ENCODE measurements at regions not wholly inside any gene's neighbourhood (a gene's known extent, or its start where the extent isn't known, plus 50 kb on each side); places are given as distances from the start of the nearest gene placed in this dataset.

DNA sequence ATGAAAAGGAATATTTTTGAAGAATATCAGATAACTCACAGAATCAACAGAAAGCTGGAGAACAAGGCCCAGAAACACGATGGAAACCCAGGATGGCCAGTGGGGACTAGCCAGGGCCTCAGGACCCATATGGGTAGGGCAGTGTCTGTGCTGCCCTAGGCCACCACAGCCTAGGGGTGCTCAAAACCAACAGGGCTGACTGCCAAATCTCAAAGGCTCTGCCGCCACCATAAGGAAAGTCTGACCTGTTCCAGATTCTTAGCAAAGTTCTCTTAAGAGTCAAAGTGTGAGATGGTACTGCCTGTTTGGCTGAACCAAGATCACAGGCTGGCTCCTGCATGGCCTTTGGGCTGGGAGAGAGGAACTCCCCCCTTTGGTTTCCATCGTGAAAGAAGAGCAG is 164.7 kb upstream of the CTTNBP2NL start:
- H3K27me3 ChIP-seq (ENCODE audit: control insufficient read depth, insufficient read depth, low read length), result no peaks in the 10 kb centered on the region
- no peak for DNase-seq (ENCODE audit: low read depth)
- ChIA-PET CTCF (no interaction called here), POLR2A (no interaction called here)
- TF ChIP-seq, protein P1, sequence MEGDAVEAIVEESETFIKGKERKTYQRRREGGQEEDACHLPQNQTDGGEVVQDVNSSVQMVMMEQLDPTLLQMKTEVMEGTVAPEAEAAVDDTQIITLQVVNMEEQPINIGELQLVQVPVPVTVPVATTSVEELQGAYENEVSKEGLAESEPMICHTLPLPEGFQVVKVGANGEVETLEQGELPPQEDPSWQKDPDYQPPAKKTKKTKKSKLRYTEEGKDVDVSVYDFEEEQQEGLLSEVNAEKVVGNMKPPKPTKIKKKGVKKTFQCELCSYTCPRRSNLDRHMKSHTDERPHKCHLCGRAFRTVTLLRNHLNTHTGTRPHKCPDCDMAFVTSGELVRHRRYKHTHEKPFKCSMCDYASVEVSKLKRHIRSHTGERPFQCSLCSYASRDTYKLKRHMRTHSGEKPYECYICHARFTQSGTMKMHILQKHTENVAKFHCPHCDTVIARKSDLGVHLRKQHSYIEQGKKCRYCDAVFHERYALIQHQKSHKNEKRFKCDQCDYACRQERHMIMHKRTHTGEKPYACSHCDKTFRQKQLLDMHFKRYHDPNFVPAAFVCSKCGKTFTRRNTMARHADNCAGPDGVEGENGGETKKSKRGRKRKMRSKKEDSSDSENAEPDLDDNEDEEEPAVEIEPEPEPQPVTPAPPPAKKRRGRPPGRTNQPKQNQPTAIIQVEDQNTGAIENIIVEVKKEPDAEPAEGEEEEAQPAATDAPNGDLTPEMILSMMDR (IDR thresholded peaks at IDR 0.05; ENCODE audit: insufficient read depth, low read depth, low read length), result no peak
- H3K36me3 ChIP-seq (ENCODE audit: control insufficient read depth, insufficient read depth, low read length), result no peaks in the 10 kb centered on the region
- H3K4me3 ChIP-seq (ENCODE audit: low read depth, low read length), result no peak overlapping the region

DNA sequence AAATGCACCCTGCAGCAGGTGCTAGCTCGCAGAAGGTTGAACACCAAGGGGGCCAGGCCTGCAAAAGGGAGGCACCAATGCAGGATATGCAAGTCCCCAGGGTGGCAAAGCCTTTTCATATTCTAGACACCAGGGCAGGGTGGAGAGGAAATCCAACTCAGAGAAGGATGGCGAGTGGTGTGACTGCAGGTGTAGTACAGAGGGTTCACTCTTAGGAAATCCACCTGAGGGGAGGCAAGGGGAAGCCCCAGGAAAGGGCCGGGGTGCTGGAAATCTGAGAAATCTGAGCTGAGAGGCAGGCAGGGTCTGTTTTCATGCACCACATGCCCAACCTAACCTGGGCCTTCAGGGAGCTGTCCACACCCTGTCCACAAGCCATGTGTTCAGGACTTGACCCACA is 163.2 kb upstream of the CTTNBP2NL start:
- Histone ChIP-seq H3K36me3 (ENCODE audit: control insufficient read depth, insufficient read depth, low read length) (no peaks in the 10 kb centered on the region), H3K27me3 (ENCODE audit: control insufficient read depth, insufficient read depth, low read length) (no peaks in the 10 kb centered on the region), H3K4me3 (ENCODE audit: low read depth, low read length) (no peak overlapping the region)
- TF ChIP-seq, protein P1 (IDR thresholded peaks at IDR 0.05; ENCODE audit: insufficient read depth, low read depth, low read length), result no peak
- DNase-seq (ENCODE audit: low read depth), result no peak
- ChIA-PET CTCF (no interaction called here), POLR2A (no interaction called here)

DNA sequence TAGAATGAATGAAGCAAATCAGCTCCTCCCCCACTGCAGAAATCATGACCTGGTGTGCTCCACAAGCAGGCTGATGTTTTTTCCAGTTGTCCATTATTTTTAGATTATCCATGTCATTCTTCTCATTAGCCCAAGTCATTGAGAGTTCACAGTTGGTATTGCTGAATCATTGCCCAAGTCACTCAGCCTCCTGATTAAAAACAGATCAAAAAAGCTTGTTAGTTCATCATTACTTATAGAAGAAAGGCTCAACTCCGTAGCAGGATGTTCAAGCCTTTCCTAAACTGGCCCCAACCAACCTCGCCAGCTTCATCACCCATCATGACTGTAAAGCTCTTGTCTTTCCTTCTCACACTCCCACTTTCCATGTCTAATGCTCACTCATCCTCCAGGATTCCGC is 161.3 kb upstream of the CTTNBP2NL start:
- ChIA-PET POLR2A (no interaction called here), CTCF (no interaction called here)
- H3K4me3 ChIP-seq (ENCODE audit: low read depth, low read length), result no peak overlapping the region
- DNase-seq (ENCODE audit: low read depth), result no peak
- H3K36me3 ChIP-seq (ENCODE audit: control insufficient read depth, insufficient read depth, low read length), result no peaks in the 10 kb centered on the region
- no peaks in the 10 kb centered on the region for H3K27me3 ChIP-seq (ENCODE audit: control insufficient read depth, insufficient read depth, low read length)
- TF ChIP-seq, protein P1 (IDR thresholded peaks at IDR 0.05; ENCODE audit: insufficient read depth, low read depth, low read length), result no peak

DNA sequence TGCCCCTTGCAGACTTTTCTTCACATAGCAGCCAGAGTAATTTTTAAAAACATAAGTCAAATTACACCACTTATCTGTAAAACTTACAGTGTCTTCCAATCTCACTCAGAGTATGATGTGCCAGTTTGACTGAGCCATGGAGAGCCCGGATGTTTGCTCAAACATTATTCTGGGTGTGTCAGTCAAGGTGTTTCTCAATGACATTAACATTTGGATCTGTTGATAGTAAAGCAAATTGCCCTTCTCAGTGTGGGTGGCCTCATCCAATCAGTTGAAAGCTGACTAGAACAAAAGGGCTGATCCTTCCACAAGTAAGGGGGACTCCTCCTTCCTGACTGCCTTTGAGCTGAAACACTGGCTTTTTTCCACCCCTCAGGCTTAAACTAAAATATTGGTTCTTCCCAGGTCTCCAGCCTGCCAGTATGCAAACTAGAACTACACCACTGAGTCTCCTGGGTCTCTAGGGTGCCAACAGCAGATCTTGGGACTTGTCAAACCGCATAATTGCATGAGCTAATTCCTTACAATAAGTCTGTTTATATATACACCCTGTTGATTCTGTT is 157.9 kb upstream of the CTTNBP2NL start:
- H3K36me3 ChIP-seq (ENCODE audit: control insufficient read depth, insufficient read depth, low read length), result no peaks in the 10 kb centered on the region
- no peak for DNase-seq (ENCODE audit: low read depth)
- TF ChIP-seq, protein P1 (IDR thresholded peaks at IDR 0.05; ENCODE audit: insufficient read depth, low read depth, low read length), result no peak
- H3K27me3 ChIP-seq (ENCODE audit: control insufficient read depth, insufficient read depth, low read length), result no peaks in the 10 kb centered on the region
- ChIA-PET CTCF (no interaction called here), POLR2A (no interaction called here)
- H3K4me3 ChIP-seq (ENCODE audit: low read depth, low read length), result no peak overlapping the region

DNA sequence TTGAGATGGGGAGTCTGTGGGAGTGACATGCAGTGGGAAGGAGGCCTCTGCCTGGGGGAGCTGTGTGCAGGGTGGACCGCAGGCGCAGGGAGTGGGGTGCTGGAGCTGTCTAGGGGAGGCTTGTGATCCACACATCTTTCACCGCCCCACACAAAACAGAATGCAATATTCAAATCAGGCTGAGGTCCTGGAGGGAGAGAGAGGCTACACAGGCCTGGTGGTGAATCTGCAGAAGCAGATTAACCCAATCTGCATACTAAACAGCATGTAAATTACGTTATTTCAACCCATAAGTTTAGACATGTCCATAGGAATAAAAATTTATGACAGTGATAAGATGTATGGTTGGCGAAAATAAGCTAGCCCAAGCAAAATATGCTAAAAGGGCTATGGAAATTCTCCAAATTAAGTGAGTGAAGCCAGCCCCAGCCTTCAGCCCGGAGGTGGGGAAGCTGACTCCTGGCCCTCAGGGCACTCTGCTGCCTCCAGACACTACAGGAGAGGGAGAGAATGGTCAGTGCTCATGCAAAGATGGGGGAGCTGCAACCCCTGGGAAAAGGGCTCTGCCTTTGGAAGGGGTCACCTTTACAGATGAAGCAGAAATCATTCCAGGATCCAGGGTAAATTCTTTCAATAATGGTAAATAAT is 156.2 kb upstream of the CTTNBP2NL start:
- TF ChIP-seq, protein P1 (IDR thresholded peaks at IDR 0.05; ENCODE audit: insufficient read depth, low read depth, low read length), result no peak
- ChIA-PET CTCF (no interaction called here), POLR2A (no interaction called here)
- Histone ChIP-seq H3K36me3 (ENCODE audit: control insufficient read depth, insufficient read depth, low read length) (no peaks in the 10 kb centered on the region), H3K4me3 (ENCODE audit: low read depth, low read length) (no peak overlapping the region), H3K27me3 (ENCODE audit: control insufficient read depth, insufficient read depth, low read length) (no peaks in the 10 kb centered on the region)
- no peak for DNase-seq (ENCODE audit: low read depth)
